Breast epithelium (tissue), 4 donors: ENCODE measurements at regions not wholly inside any gene's neighbourhood (a gene's known extent, or its start where the extent isn't known, plus 50 kb on each side); places are given as distances from the start of the nearest gene placed in this dataset.

ENCODE experiments used
- DNase-seq, 2 donors: peaks; one replicate each; pipeline ENCODE4 v3.0.0-alpha.2; 2019; ENCODE audit warnings: low spot score in 2 of 2
- H3K27ac ChIP-seq, 2 donors: fragments of 200-600 bp; sonication (generic) in 1 of 2; one replicate each; pipeline ENCODE4 v1.5.1; 2016 to 2019; ENCODE audit warnings: mild to moderate bottlenecking in 1 of 2
- H3K27me3 ChIP-seq, 2 donors: fragments of 200-600 bp; sonication (generic) in 1 of 2; one replicate each; pipeline versions ENCODE4 v1.5.1 to v1.6.0; 2017 to 2019; ENCODE audit warnings: control low read depth in 1 of 2, mild to moderate bottlenecking in 1 of 2
- H3K36me3 ChIP-seq: fragments of 200-600 bp; one replicate; pipeline ENCODE4 v1.5.1; 2019
- H3K4me1 ChIP-seq, 2 donors: fragments of 200-600 bp; sonication (generic); one replicate each; pipeline ENCODE4 v1.5.1; 2016 to 2019; ENCODE audit warnings: control low read depth in 1 of 2
- H3K4me3 ChIP-seq, 3 donors: fragments of 200-600 bp; sonication (generic); 1 replicate in 2 of 3; 2 replicates in 1 of 3; pipeline ENCODE4 v1.5.1; 2016 to 2019; ENCODE audit warnings: mild to moderate bottlenecking in 3 of 3, moderate library complexity in 2 of 3
- H3K9me3 ChIP-seq, 2 donors: fragments of 200-600 bp; sonication (generic) in 1 of 2; one replicate each; pipeline ENCODE4 v1.5.1; 2016 to 2019; ENCODE audit warnings: control low read depth in 1 of 2
- POLR2A ChIP-seq: fragments of 450-650 bp; IDR thresholded peaks from one replicate; pipeline ENCODE4 v1.6.1; 2016; ENCODE audit warnings: antibody characterized with exemption, mild to moderate bottlenecking, moderate library complexity
- POLR2AphosphoS5 ChIP-seq, 3 donors: sonication (generic); formaldehyde crosslinking; IDR thresholded peaks; one replicate each; pipeline ENCODE4 v1.6.1; 2017; ENCODE audit warnings: antibody characterized with exemption in 3 of 3
- intact Hi-C: fragments of 100-400 bp; cut with DNase I; formaldehyde crosslinking; loops from one replicate; pipeline ENCODE4 v1.15.1; 2023; ENCODE audit warnings: low total_unique reads
- TF ChIP-seq, protein P1 (sequence below), 3 donors: fragments of 450-650 bp; IDR thresholded peaks; one replicate each; pipeline ENCODE4 v1.5.1; 2016 to 2017; ENCODE audit warnings: antibody characterized with exemption in 3 of 3, mild to moderate bottlenecking in 3 of 3, moderate library complexity in 3 of 3

DNA sequence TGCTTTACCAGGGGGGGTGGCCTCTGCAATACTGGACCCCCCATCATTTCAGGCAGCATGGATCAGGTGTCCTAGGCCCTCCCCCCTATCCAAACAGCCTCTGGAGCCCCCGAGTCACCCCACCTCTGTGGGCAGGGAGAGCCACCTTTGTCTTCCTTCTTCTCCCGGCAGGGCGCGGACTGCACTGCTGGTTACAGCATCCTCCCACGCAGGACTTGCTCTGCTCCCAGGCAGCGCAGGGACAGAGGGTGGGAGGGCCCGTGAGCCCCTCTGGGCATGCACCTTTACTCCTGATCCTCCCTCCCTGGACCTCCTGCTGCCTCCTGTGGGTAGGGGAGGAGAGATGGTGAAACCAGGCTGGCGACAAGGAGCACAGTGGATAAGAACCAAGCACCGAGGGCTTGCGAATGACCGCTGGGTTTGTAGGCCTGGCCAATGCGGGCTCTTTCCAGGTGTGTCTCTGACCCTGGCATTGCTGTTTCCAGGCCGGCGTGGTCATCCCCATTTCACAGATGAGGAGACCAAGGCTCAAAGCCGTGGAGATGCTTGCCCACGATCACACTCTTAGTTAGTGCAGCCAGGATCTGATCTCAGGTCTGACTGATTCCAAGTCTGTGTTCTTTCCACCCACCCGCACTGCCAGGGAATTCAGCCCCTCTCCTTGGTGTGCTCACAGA, 73.6 kb upstream of the TARDBP start:
- DNase-seq: no peak
- Histone ChIP-seq H3K36me3 (no peaks in the 10 kb centered on the region), H3K4me3 (no peak overlapping the region), H3K9me3 (no peaks in the 10 kb centered on the region), H3K4me1 (no peaks in the 10 kb centered on the region), H3K27ac (no peak overlapping the region), H3K27me3 (no peaks in the 10 kb centered on the region)
- intact Hi-C loops: no loop called here
- TF ChIP-seq, protein P1, sequence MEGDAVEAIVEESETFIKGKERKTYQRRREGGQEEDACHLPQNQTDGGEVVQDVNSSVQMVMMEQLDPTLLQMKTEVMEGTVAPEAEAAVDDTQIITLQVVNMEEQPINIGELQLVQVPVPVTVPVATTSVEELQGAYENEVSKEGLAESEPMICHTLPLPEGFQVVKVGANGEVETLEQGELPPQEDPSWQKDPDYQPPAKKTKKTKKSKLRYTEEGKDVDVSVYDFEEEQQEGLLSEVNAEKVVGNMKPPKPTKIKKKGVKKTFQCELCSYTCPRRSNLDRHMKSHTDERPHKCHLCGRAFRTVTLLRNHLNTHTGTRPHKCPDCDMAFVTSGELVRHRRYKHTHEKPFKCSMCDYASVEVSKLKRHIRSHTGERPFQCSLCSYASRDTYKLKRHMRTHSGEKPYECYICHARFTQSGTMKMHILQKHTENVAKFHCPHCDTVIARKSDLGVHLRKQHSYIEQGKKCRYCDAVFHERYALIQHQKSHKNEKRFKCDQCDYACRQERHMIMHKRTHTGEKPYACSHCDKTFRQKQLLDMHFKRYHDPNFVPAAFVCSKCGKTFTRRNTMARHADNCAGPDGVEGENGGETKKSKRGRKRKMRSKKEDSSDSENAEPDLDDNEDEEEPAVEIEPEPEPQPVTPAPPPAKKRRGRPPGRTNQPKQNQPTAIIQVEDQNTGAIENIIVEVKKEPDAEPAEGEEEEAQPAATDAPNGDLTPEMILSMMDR (IDR thresholded peaks at IDR 0.05): no peak
- TF ChIP-seq POLR2AphosphoS5 (IDR thresholded peaks at IDR 0.05): no peak
- TF ChIP-seq POLR2A: no peak

DNA sequence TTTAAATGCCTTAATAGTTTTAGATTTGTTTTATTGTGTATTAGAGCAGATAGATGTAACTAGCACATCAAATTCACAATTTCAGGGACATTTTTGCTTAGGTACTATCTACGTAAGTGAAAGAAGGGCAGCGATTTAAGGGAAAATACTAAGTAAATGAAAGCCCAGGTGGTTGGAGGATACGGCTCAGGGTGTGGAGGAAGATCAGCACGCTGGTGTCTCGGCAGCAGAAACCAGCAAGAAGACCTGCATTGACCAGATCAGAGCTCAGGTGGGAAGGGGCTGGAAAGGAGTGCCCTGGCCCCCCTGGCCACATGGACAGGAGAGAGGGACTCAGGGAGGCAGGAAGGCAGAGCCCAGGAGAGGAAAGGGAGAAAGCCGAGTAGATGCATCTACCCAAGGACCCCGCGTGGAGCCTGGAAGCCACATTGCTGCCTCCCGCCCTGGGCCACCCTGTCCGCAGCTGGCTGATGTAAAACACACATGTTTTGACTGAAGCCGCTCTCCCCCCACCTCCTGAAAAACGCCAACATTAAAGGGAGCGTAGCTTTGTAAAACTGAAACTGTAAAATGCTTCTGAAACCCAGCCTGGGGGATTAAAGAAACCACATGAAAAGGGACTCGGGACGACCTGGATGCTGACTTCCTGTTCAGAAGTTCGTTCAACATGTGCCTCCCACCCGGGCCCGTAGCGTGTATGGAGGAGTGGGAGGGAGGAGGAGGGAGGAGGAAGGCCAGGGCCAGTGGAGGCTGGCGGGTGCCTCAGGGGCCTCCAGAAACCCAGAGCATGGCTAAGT, 72.6 kb upstream of the TARDBP start:
- no peaks in the 10 kb centered on the region for H3K36me3 ChIP-seq
- TF ChIP-seq, protein P1 (IDR thresholded peaks at IDR 0.05): no peak
- no peak for TF ChIP-seq POLR2AphosphoS5 (IDR thresholded peaks at IDR 0.05)
- no peak for TF ChIP-seq POLR2A
- H3K9me3 ChIP-seq: no peaks in the 10 kb centered on the region
- no peaks in the 10 kb centered on the region for H3K4me1 ChIP-seq
- DNase-seq: no peak
- peak overlapping the region in 1 of 3 donors; percentile 28 for H3K4me3 ChIP-seq
- H3K27me3 ChIP-seq: no peaks in the 10 kb centered on the region
- no peak overlapping the region for H3K27ac ChIP-seq
- intact Hi-C loops: no loop called here

DNA sequence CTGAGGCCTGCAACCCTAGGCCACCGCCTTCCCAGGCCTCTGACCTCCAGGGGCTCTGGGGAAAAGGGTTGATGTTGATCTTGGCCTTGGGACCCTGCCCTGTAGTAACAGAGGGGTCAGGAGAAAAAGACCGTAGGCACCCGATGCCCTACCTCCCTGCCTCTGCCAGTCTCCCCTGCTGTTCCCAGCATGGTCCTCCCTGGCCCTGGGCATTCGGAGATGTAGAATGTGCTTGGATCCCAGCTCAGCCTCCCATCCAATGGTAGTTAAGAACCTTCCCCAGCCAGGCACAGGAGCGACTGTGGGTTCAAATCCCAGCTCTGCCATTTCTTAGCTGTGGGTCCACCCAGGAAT, 72.0 kb upstream of the TARDBP start:
- peak overlapping the region in 1 of 3 donors; percentile 28 for H3K4me3 ChIP-seq
- H3K9me3 ChIP-seq: no peaks in the 10 kb centered on the region
- H3K36me3 ChIP-seq: no peaks in the 10 kb centered on the region
- no peak overlapping the region for H3K27ac ChIP-seq
- TF ChIP-seq POLR2A: no peak
- no peak for TF ChIP-seq POLR2AphosphoS5 (IDR thresholded peaks at IDR 0.05)
- TF ChIP-seq, protein P1 (IDR thresholded peaks at IDR 0.05): no peak
- no peak for DNase-seq
- no peaks in the 10 kb centered on the region for H3K27me3 ChIP-seq
- H3K4me1 ChIP-seq: no peaks in the 10 kb centered on the region
- intact Hi-C loops: no loop called here

DNA sequence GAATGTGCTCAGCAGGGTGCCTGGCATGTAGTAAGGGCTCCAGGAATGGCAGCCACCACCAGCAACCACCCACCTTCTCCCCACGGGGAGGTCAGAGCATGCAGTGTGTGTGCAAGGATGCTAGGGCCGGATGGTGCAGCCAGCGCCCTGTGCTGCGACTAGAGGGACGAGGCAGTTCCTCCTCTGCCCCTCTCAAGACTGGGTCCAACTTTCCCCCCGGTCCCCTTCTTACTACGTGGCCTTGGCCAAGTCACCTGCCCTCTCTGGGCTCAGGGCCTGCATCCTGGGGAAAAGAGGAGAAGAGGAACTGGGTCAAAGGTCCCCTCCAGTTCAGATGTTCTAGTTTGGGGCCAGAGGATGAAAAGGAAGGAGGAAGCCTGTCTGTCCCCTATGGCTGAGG, 71.6 kb upstream of the TARDBP start:
- DNase-seq: no peak
- H3K4me3 ChIP-seq: no peak overlapping the region
- H3K27me3 ChIP-seq: no peaks in the 10 kb centered on the region
- no peaks in the 10 kb centered on the region for H3K36me3 ChIP-seq
- no peak for TF ChIP-seq POLR2A
- TF ChIP-seq, protein P1 (IDR thresholded peaks at IDR 0.05): no peak
- TF ChIP-seq POLR2AphosphoS5 (IDR thresholded peaks at IDR 0.05): no peak
- no peaks in the 10 kb centered on the region for H3K9me3 ChIP-seq
- intact Hi-C loops: no loop called here
- no peak overlapping the region for H3K27ac ChIP-seq
- no peaks in the 10 kb centered on the region for H3K4me1 ChIP-seq

DNA sequence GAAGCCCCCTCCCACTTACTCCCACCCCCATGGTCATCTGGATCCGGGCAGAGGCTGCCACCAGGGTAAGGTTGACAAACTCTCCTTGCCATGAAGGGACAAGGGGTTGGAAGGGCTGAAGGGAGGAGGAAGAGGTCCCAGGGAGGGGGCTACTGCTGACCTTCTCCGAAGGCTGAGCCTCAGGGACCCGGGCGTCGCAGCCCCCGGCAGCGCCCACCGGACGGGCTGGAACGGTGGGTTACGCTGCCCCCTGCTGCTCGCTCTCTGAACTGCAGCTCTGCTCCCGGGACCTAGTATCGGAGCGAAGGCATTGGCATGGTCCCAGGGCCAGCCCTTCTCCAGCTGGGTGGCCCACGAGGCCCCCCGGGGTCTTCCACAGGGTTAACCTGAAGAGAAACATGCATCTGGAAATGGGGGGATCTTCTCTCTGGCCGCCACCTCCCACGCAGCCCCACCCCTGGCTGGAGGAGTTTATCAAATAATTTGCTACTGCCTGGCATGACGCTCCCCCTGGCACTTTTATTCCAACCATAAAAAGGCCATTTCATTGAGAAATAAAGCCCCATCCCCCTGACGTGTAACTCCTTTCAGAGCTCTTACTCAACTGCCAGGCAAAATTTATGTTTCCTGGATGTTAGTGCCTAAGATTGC, 70.4 kb upstream of the TARDBP start:
- no peak for TF ChIP-seq POLR2AphosphoS5 (IDR thresholded peaks at IDR 0.05)
- TF ChIP-seq, protein P1 (IDR thresholded peaks at IDR 0.05): peak; percentile 53 to 77 (median 65)
- Histone ChIP-seq H3K4me1 (no peaks in the 10 kb centered on the region), H3K36me3 (no peaks in the 10 kb centered on the region), H3K4me3 (peak overlapping the region in 1 of 3 donors; percentile 16), H3K27me3 (no peaks in the 10 kb centered on the region), H3K27ac (no peak overlapping the region), H3K9me3 (no peaks in the 10 kb centered on the region)
- intact Hi-C loops: no loop called here
- no peak for DNase-seq
